Islet precursor cell (in vitro differentiated cells): ENCODE measurements at regions not wholly inside any gene's neighbourhood (a gene's known extent, or its start where the extent isn't known, plus 50 kb on each side); places are given as distances from the start of the nearest gene placed in this dataset.
"Not testable (repeated sequence)": the region's sequence is repeated elsewhere in the genome, so short reads cannot be mapped to it uniquely, and the experiment has no call there.

Experiments used
- DNase-seq: peaks from one replicate; pipeline ENCODE4 v3.0.0-alpha.2; 2018

DNA sequence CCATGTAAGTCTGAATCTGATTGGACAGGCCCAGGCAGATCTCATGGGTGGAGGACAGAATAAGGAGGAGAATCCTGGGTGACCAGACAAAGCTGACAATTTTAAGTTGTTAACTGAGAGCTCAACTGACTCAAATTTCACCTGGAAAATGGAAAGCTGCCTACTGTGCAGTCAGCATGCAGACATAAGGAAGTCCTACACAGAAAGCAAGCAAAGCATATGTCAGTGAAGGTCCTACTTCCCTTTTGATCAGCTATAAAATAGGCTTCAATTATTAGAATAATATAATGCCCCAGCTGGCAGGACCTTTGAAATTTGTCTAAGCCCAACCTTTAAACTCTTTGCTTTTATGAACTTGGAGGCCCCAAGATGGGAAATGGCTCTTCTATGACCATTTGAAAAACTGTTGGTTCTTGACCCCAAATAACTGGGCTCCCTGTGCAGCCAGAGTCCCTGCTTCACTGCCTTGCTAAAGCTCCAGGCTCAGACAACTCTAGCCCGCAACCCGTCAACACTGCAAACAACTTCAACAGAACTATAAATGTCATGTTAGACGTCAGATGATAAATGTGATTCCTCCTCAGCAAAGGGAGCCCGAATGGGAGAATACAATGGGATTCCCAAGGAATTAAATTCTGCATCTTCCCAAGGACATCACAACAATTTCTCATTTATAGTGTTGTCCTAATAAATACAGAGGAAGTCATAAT is 118.9 kb upstream of the ADRA1B start:
- DNase-seq, result no peak

DNA sequence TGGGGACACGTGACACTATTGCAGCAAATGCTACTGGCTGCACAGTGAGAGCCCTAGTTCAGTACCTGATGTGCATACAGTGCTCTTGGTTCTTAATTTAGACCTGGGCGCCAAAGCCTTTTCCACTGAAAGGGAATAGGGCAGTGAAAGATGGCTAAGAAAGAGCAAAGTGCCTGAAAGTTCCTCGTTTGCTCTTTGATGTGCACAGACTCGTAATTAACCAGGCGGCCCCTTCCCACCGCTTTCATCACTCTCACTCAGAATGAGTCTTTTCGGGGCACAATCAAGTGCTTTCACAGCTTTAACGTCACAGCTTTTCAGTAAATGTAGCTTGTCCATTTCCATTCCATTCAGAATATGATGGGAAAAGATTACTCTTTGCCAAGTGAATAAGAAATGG is 116.6 kb upstream of the ADRA1B start:
- DNase-seq, result no peak

DNA sequence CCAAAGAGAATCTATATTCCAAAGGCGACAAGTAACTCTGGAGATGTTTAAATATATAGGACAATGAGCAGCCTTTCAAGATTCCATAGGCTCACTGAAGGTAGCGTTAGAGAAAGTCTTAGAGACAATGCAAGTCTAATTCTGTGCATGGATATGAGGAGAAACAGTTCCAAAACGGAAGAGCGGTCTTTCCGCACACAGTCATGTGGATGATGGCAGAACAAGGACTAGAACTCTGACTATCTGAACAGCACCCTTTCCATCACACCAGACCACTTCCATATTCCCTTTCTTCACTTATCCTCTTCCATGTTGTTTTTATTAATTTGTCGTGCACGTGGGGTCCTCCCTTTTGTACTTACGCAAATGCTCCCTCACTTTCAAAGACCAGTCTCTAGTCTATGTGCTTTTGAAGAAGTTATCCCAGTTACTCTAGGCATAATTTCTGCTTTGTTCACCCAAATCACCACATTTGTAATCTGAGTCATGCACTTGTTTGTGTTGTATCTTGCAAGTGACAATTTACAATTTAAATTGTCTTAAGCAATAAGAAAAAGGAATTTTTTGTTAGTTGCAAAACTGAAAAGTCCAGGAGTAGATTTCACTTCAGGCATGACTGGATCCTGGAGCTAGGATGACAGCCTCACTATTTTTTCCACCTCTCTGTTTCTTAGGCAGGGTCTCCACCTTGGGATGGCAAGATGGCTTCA is 116.0 kb upstream of the ADRA1B start:
- no peak for DNase-seq

DNA sequence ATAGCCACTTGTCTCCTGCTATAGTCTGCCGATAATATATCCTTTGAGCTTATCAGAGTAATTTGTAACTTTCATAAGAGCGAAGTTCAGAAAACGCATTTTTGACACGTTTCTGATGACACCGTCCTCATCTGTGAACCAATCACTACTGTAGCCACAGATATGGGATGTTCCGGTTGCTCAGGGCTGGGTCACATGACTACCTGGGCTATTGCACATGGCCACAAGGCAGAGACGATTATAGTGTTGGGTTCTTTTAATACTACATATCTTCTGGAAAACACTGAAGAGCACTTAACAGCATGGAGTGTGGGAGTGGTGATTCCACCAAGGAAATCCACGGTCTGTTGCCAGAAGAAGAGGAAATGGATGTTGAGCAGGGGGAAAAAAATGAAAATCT is 115.0 kb upstream of the ADRA1B start:
- no peak for DNase-seq

DNA sequence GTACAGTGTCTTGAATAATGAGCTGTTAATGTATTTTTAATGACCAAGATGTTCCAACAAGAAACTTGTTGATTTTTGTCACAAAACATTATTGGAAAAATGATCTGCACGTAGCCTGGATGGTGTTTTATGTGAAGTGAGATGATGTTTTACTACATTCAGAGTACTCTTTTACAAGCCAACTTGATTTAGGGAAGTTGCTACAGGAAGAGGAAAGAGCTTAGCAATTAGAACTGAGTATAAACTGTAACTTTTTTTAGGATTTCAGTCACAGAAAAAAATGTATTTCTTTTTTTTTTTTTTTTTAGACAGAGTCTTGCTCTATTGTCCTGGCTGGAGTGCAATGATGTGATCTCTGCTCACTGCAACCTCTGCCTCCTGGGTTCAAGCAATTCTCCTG is 113.6 kb upstream of the ADRA1B start:
- no peak for DNase-seq

DNA sequence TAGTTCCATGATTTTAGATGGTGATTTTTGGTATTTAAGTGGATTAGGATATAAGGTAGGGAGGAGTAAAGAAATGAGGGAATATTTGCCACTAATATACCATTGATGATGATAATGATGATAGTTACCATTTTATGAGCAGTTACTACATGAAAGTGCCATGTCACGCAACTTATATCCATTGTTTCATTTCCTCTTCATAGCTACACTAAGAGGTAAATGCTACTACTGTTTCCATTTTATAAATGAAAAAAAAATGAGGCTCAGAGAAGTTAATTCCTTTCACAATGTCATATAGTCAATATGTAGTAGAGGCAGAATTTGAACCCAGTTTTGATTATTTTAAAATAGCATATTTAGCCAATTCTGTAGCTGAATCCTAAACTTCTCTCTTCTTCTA is 112.2 kb upstream of the ADRA1B start:
- no peak for DNase-seq

DNA sequence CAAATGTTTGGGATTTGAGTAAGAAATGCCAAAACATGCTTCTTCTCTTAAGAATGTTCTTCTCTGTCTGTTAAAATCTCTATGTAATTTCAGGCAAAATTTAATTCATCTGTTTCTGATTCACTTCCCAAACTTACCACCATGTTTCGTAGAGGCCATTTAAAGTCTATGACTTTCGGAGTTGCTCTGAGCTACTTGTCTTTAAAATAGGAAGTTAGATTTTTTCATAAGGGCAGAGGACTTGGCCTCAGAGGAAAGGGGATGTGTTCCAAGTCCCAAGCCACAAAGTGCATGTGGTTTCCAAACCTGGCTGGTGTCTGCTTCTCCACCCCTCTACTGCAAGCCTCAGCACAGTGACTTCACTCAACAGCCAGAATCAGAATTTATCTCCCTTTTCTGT is 111.3 kb upstream of the ADRA1B start:
- DNase-seq, result no peak

DNA sequence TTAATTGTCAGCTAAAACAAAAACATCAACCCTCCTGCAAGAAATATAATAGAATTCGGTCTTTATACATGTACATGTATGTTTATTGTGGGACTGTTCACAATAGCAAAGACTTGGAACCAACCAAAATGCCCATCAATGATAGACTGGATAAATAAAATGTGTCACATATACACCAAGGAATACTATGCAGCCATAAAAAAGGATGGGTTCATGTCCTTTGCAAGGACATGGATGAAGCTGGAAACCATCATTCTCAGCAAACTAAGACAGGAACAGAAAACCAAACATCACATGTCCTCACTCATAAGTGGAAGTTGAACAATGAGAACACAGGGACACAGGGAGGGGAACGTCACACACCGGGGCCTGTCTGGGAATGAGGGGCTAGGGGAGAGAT is 109.1 kb upstream of the ADRA1B start:
- DNase-seq, result not testable (repeated sequence)

DNA sequence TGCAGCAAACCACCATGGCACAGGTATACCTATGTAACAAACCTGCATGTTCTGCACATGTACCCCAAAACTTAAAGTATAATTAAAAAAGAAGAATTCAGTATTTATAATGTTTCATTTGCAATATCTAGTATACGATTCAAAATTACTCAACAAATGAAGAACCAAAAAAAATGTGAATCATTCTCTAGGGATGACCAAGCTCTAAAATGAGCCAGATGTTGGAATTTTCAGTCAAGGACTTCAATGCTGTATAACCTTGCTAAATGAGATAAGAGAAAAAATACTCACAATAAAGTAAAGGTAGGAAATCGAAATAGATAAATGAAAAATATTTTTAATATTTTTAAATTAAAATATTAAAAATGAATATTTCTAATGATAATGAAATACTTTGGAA is 108.7 kb upstream of the ADRA1B start:
- DNase-seq, result no peak

DNA sequence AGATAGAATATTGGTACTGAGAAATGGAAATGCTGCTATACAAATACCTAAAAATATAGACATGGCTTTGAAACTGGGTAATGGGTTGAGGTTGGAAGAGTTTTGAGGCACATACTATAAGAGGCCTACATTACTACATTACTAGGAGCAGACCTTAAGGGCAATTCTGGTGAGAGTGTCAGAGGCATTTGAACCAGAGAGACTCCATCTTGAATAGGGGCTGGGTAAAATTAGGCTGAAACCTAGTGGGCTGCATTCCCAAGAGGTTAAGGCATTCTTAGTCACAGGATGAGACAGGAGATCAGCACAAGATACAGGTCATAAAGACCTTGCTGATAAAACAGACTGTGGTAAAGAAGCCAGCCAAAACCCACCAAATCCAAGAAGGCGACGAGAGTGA is 104.6 kb upstream of the ADRA1B start:
- peak; percentile 81 for DNase-seq

DNA sequence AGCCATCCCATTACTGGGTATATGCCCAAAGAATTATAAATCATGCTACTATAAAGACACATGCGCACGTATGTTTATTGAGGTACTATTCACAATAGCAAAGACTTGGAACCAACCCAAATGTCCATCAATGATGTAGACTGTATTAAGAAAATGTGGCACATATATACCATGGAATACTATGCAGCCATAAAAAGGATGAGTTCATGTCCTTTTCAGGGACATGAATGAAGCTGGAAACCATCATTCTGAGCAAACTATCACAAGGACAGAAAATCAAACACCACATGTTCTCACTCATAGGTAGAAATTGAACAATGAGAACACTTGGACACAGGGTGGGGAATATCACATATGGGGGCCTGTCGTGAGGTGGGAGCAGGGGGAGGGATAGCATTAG is 103.5 kb upstream of the ADRA1B start:
- not testable (repeated sequence) for DNase-seq

DNA sequence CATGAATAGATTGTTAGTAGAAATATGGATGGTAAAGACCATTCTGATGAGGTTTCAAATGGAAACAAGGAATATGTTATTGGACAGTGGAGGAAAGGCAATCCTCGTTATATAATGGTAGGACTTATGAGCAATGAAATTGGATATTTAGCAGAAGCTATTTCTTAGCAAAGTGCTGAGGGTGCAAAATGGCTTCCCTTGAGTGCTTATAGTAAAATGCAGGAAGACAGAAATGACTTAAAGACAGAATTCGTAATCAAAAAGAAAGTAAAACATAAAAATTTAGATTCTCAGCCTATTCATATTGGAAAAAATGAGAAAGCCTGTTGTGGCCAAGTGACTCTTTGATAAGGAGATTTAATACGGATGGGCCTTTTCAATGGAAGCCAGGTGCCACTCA is 102.1 kb upstream of the ADRA1B start:
- no peak for DNase-seq

DNA sequence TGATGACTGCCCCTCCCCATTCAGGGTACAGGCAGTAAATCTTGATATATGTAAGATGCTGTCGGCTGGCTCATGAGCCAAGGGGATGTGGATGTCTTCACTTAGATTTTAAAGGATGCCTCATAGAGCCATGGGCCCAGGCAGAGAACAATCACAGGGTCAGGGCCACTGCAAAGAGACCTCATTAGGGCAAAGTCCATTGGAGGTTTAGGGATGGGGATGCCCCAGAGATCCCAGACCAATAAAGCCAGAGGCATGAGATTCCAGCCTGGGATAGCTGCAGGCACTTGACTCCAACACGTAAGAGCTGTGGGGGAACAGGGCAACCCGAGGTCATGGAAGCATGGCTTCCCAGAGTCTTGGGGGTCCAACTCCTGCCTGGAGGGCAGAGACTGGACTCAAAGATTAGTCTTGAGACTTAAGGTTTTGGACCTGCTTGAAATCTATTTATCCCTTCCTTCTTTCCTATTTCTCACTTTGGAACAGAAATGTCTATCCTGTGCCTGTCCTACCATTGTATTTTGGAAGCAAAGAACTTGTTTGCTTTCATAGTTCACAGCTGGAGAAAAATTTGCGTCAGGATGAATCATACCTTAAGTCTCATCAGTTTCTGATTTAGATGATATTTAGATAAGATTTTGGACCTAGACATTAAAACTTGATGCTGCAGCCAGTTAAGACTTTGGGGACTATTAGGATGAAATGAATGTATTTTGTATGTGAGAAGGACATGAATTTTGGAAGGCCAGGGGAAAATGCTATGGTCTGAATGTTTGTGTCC is 101.3 kb upstream of the ADRA1B start:
- DNase-seq, result peak; percentile 28

DNA sequence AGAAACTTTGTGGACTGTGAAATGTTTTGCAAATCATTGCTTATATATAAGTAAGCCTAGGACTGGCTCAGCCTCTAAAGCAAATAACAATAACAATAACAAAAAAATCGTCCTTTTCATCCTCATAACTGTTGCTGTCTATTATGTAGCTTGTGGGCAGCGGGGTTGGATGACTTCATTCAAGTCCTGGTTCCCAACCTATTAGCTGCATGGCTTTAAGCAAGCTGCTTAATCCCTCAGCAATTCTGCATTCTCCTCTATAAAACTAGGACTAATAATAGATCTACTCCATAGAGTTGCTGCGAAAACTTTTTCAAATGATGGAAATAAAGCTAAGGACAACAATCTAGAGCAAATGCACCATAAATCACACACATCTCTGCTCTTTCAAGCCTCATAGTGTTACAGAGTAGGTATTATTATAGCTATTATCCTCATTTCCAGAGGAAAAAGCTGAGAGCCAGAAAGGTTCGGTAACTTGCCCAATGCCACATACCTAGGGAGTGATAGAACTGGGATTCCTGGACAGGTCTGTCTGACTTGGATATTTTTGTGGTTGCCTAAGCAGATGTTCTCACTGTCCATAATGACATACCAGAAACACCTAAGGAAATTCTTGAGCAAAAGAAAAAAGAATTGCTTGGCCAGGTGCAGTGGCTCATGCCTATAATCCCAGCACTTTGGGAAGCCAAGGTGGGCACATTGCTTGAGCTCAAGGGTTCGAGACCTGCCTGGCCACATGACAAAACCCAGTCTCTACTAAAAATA is 98.8 kb upstream of the ADRA1B start:
- peak; percentile 75 for DNase-seq

DNA sequence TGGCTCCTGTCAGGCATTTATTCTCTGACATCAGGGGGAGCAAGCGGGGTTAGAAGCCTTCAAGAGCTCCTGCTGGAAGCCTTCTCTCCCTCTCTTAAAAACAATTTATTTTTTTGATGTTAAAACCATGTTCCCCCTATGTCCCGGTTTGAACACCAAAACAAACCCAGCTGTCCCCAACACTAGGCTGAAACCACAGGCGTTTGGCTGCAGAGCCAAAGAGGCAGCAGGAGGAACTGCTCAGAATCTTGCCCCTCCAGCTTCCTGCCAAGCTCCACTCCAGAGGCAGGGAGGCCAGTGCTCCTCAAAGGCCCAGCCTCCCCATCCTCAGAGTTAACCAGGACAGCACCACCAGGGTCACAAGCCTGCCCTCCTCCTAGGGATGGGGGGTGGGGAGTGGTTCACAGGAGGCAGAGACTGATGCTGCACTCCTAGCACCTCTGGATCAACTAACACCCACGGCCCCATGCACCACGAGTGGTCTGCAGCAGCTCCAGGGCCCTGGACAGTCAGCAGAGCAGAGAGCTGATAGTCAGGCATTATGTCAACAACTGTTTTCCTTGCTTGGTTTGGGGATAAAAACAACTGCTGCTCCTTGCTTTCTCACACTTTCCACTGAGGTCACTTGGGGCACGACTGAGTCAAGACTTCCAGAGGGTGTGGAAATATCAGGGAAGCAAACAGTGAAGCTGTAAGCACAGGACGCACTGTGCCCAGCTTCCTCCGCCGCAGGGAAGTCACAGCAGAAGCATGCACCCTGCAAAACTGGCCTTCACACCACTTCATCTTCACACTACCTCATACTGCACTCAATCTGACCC is 96.5 kb upstream of the ADRA1B start:
- DNase-seq, result peak; percentile 57

DNA sequence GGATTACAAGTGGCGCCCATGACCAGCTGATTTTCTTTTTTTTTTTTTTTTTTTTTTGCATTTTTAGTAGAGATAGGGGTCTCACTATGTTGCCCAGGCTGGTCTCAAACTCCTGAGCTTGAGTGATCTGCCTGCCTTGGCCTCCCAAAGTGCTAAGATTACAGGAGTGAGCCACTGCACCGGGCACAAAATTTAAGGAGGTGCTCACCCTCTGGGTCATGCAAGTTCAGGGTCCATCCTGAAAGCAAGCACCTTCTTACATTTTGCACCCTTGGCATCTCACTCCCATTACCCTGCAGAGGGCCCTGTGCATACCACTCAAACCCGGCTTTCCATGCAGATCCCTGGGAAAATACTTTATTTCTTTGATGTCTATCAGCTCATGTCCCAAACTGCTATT is 95.6 kb upstream of the ADRA1B start:
- peak; percentile 8 for DNase-seq

DNA sequence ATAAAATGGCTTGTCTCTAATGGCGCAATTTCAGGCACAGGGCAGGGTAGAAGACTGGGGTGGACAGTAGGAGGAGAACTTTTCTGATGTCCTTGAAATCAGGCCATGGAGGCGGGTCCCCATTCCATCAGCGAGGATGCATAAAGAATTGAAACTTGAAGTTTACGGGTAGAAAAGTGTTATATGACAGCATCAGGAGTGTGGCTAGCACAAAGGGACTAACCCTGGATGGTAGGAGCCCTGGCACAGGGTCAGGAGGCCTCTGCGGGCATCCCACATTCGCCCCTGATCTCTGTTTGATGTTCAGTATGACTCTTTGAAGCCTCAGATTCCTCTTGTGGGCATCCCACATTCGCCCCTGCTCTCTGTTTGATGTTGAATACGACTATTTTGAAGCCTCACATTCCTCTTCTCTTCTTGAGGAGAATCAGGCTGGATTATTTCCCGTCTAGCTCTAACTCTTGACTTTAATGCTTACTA is 94.8 kb upstream of the ADRA1B start:
- peak; percentile 32 for DNase-seq

DNA sequence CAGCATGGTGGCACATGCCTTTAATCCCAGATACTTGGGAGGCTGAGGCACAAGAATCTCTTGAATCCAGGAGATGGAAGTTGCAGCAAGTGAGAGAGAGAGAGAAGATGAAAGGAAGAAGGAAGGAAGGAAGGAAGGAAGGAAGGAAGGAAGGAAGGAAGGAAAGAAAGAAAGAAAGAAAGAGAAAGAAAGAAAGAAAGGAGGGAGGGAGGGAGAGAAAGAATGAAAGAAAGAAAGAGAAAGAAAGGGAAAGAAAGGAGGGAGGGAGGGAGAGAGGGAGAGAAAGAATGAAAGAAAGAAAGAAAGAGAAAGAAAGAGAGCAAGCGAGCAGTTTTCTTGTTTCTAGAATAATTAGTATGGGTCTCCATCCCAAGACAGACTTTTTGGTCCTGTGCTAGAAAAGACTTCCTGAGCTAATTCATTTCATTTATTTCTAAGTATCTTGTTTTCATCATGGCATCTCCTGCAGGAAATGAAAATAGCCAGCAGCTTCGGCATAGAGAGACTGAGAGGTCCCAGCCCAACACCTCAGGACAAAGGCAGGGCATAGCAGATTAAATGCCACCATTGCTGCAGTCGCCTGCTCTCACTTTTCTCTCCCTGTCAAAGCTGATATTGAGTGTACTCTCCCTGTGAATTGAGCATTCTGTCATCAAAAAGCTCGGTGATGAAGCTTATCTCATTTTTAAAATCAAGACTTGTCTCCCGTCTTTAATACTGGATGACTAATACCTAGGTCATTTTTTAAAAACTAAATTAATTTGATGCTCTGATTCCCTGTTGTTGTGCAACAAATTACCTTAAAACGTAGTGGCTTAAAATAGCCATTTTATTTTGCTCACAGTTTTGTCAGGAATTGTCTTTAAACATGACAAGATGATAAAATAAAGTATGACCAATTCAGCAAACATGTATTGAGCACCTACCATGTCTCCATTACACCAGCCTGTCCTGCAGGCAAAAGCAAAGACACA is 91.8 kb upstream of the ADRA1B start:
- no peak for DNase-seq

DNA sequence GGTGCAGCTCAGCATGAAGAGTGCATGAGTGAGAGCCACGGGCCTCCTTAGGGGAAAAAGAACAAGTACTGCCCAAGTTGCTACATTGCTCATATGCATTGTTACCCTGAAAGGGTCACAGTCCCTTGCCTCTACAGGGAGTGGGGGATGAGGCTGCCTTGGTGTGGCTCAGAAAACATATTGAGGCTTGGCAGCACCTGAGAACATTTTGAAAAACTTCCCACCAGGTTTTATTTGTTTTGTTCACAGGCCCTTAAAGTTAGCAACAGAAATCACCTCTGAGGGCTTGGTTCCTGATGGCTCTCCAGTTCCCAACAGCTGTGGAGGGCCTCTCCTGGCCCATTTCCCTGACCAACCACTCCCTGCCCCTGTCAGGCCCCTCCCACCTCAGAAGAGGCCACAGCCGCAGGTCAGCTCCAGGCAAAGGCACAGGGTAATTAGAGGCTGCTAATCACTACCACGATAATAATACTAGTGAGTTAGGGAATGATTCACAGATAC is 90.7 kb upstream of the ADRA1B start:
- peak; percentile 88 for DNase-seq

DNA sequence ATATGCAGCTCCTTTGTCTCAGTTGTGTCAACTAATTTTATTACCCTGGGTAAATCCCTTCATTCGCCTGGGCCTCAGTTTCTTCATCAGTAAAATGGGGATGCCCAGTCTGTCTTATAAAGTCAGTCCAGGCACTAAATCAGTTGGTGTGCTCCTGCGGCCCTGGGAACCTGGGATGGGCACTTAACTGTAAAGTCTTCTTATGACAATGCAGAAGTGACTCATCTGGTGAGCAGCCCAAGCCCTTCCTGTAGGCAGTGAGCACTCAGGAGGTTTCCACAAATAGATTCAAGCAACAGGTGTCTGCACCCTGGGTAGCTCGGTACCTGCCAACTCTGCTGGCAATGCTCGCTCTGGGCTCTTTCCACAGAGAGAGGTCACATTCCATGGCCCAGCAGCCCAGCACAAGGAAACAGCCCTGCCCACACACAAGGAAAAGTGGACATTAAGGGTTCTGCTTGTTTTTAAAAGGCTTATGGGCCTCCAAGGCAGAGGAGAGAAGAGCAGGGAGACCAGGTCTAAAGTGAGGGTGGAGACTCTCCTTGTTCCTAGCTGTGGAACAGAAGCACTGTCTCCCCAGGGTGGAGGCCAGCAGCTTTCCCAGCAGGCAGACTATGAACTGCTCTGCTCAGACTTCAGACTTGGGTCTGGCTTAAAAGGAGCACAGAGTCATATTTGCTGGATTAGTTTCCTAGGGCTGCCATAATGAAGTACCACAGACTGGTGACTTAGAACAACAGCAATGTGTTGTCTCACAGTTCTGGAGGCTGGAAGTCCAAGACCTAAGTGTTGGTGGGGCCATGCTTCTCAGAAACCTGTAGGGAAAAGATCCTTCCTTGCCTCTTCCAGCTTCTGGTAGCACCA is 89.7 kb upstream of the ADRA1B start:
- peak; percentile 90 for DNase-seq
